ENCODE measurements at regions not wholly inside any gene's neighbourhood (a gene's known extent, or its start where the extent isn't known, plus 50 kb on each side); places are given as distances from the start of the nearest gene placed in this dataset.

- no peaks in the 10 kb centered on the region for H3K4me1 ChIP-seq
- no peak overlapping the region for H3K4me3 ChIP-seq (ENCODE audit: low read depth, low read length)
- H3K9ac ChIP-seq, result no peak overlapping the region
- TF ChIP-seq CTCF (IDR thresholded peaks at IDR 0.05), result no peak
- H3K27ac ChIP-seq, result no peak overlapping the region
- no peaks in the 10 kb centered on the region for H3K9me3 ChIP-seq (ENCODE audit: control insufficient read depth, low read length)
- no peaks in the 10 kb centered on the region for H3K36me3 ChIP-seq (ENCODE audit: control insufficient read depth, insufficient read depth, low read length)
- no peak overlapping the region for H2AFZ ChIP-seq
- H3K4me2 ChIP-seq (ENCODE audit: low read length), result no peak overlapping the region
- no peaks in the 10 kb centered on the region for H3K27me3 ChIP-seq (ENCODE audit: control insufficient read depth, insufficient read depth, low read length)
- H3K79me2 ChIP-seq, result no peaks in the 10 kb centered on the region
Observed at GRCh38 chr10:128686630-128687278, 560.5 kb upstream of the MKI67 start.

- no peaks in the 10 kb centered on the region for H3K9me3 ChIP-seq (ENCODE audit: control insufficient read depth, low read length)
- no peak overlapping the region for H3K4me3 ChIP-seq (ENCODE audit: low read depth, low read length)
- no peak overlapping the region for H2AFZ ChIP-seq
- H3K4me1 ChIP-seq, result no peaks in the 10 kb centered on the region
- no peaks in the 10 kb centered on the region for H3K36me3 ChIP-seq (ENCODE audit: control insufficient read depth, insufficient read depth, low read length)
- no peaks in the 10 kb centered on the region for H3K79me2 ChIP-seq
- H3K4me2 ChIP-seq (ENCODE audit: low read length), result no peak overlapping the region
- no peak for TF ChIP-seq CTCF (IDR thresholded peaks at IDR 0.05)
- no peak overlapping the region for H3K9ac ChIP-seq
- H3K27ac ChIP-seq, result no peak overlapping the region
- H3K27me3 ChIP-seq (ENCODE audit: control insufficient read depth, insufficient read depth, low read length), result no peaks in the 10 kb centered on the region
Observed at GRCh38 chr10:128687408-128687807, 561.2 kb upstream of the MKI67 start.

- H3K36me3 ChIP-seq (ENCODE audit: control insufficient read depth, insufficient read depth, low read length), result no peaks in the 10 kb centered on the region
- H3K4me1 ChIP-seq, result no peaks in the 10 kb centered on the region
- H3K9ac ChIP-seq, result no peak overlapping the region
- no peak overlapping the region for H3K27ac ChIP-seq
- no peaks in the 10 kb centered on the region for H3K27me3 ChIP-seq (ENCODE audit: control insufficient read depth, insufficient read depth, low read length)
- TF ChIP-seq CTCF (IDR thresholded peaks at IDR 0.05), result no peak
- H3K9me3 ChIP-seq (ENCODE audit: control insufficient read depth, low read length), result no peaks in the 10 kb centered on the region
- no peak overlapping the region for H2AFZ ChIP-seq
- no peaks in the 10 kb centered on the region for H3K79me2 ChIP-seq
- no peak overlapping the region for H3K4me2 ChIP-seq (ENCODE audit: low read length)
- no peak overlapping the region for H3K4me3 ChIP-seq (ENCODE audit: low read depth, low read length)
Observed at GRCh38 chr10:128687927-128688549, 561.8 kb upstream of the MKI67 start.

- Histone ChIP-seq H3K4me1 (no peaks in the 10 kb centered on the region), H3K9ac (no peak overlapping the region), H2AFZ (no peak overlapping the region), H3K4me2 (ENCODE audit: low read length) (no peak overlapping the region), H3K4me3 (ENCODE audit: low read depth, low read length) (no peak overlapping the region), H3K9me3 (ENCODE audit: control insufficient read depth, low read length) (no peaks in the 10 kb centered on the region), H3K36me3 (ENCODE audit: control insufficient read depth, insufficient read depth, low read length) (no peaks in the 10 kb centered on the region), H3K27me3 (ENCODE audit: control insufficient read depth, insufficient read depth, low read length) (no peaks in the 10 kb centered on the region), H3K27ac (no peak overlapping the region), H3K79me2 (no peaks in the 10 kb centered on the region)
- no peak for TF ChIP-seq CTCF (IDR thresholded peaks at IDR 0.05)
Observed at GRCh38 chr10:128689667-128690066, 563.4 kb upstream of the MKI67 start.

Measured in parathyroid adenoma (tissue), 2 donors.